ENCODE measurements at regions not wholly inside any gene's neighbourhood (a gene's known extent, or its start where the extent isn't known, plus 50 kb on each side); places are given as distances from the start of the nearest gene placed in this dataset.

GRCh38 chr18:14907420-14907819 lies 159.4 kb downstream of the ANKRD30B start:
- no peaks in the 10 kb centered on the region for H3K9me3 ChIP-seq (ENCODE audit: control insufficient read depth, insufficient read depth, low read depth, low read length)
- ChIA-PET POLR2A (no interaction called here), CTCF (no interaction called here)
- TF ChIP-seq REST (IDR thresholded peaks at IDR 0.05; ENCODE audit: insufficient read depth in 1 of 2, low read depth in 2 of 2, low read length in 1 of 2) (no peak), SIN3A (IDR thresholded peaks at IDR 0.05; ENCODE audit: borderline replicate concordance, insufficient read depth, low read depth, low read length) (no peak), CTCF (IDR thresholded peaks at IDR 0.05) (no peak), POLR2AphosphoS5 (IDR thresholded peaks at IDR 0.05; ENCODE audit: low read depth, low read length) (no peak), TCF7L2 (IDR thresholded peaks at IDR 0.05; ENCODE audit: low read depth, low read length) (no peak)
- DNase-seq (ENCODE audit: low read depth, low spot score), result no peak
- in situ Hi-C loops (cut with HindIII; ENCODE audit: low pct_unique_long_range_greater_than_20kb, low sequenced_read_pairs), result no loop called here
- H3K36me3 ChIP-seq (ENCODE audit: control insufficient read depth, insufficient read depth, low read length), result no peaks in the 10 kb centered on the region
- ATAC-seq, result no peak
- no peak overlapping the region for H3K4me3 ChIP-seq (ENCODE audit: low read depth in 2 of 2, low read length in 2 of 2)
- intact Hi-C loops (cut with micrococcal nuclease; ENCODE audit: unreplicated experiment), result loop anchor here (10.0 kb wide), 1 partner anchor 57 kb away; no protein-coding TSS in a partner anchor
- no TSS peak for BruUV-seq (replicated peaks)
- H3K27ac ChIP-seq (ENCODE audit: low read length), result no peak overlapping the region
- H3K4me1 ChIP-seq (ENCODE audit: control insufficient read depth, insufficient read depth, low read length), result no peaks in the 10 kb centered on the region
- no peaks in the 10 kb centered on the region for H3K27me3 ChIP-seq (ENCODE audit: control insufficient read depth, insufficient read depth, low read length)

- no peaks in the 10 kb centered on the region for H3K27me3 ChIP-seq (ENCODE audit: control insufficient read depth, insufficient read depth, low read length)
- TF ChIP-seq REST (IDR thresholded peaks at IDR 0.05; ENCODE audit: insufficient read depth in 1 of 2, low read depth in 2 of 2, low read length in 1 of 2) (no peak), CTCF (IDR thresholded peaks at IDR 0.05) (no peak), SIN3A (IDR thresholded peaks at IDR 0.05; ENCODE audit: borderline replicate concordance, insufficient read depth, low read depth, low read length) (no peak), POLR2AphosphoS5 (IDR thresholded peaks at IDR 0.05; ENCODE audit: low read depth, low read length) (no peak), TCF7L2 (IDR thresholded peaks at IDR 0.05; ENCODE audit: low read depth, low read length) (no peak)
- ChIA-PET POLR2A (no interaction called here), CTCF (no interaction called here)
- H3K4me3 ChIP-seq (ENCODE audit: low read depth in 2 of 2, low read length in 2 of 2), result no peak overlapping the region
- no peaks in the 10 kb centered on the region for H3K9me3 ChIP-seq (ENCODE audit: control insufficient read depth, insufficient read depth, low read depth, low read length)
- ATAC-seq (no peak), DNase-seq (ENCODE audit: low read depth, low spot score) (no peak)
- no peak overlapping the region for H3K27ac ChIP-seq (ENCODE audit: low read length)
- in situ Hi-C loops (cut with HindIII; ENCODE audit: low pct_unique_long_range_greater_than_20kb, low sequenced_read_pairs) (no loop called here), intact Hi-C loops (cut with micrococcal nuclease; ENCODE audit: unreplicated experiment) (loop anchor here (10.0 kb wide), 1 partner anchor 56 kb away; no protein-coding TSS in a partner anchor)
- no peaks in the 10 kb centered on the region for H3K4me1 ChIP-seq (ENCODE audit: control insufficient read depth, insufficient read depth, low read length)
- BruUV-seq (replicated peaks), result no TSS peak
- no peaks in the 10 kb centered on the region for H3K36me3 ChIP-seq (ENCODE audit: control insufficient read depth, insufficient read depth, low read length)
Observed at GRCh38 chr18:14908541-14908940, 160.6 kb downstream of the ANKRD30B start.

All from Panc1 (cell line).